PC-3 (cell line): ENCODE measurements at regions not wholly inside any gene's neighbourhood (a gene's known extent, or its start where the extent isn't known, plus 50 kb on each side); places are given as distances from the start of the nearest gene placed in this dataset.

ENCODE experiments used
- ATAC-seq: fragments of 200-7000 bp; cut with Tn5 transposase; 2 replicates; pipeline ENCODE4 v1.9.1; 2020; ENCODE audit warnings: mild to moderate bottlenecking, moderate library complexity
- BruUV-seq: library from RNA; stranded (reverse); fragments of 400-500 nt; replicated peaks from 2 replicates; lab custom pipeline; 2021; lab: Mats Ljungman, UMichigan
- CTCF ChIA-PET: fragments of 300-600 bp; sonication (Branson Sonifier 250); formaldehyde crosslinking; loops from one replicate; lab custom pipeline; 2022; ENCODE audit warnings: antibody characterized with exemption; lab: Charles Lee
- POLR2A ChIA-PET: fragments of 300-600 bp; sonication (Branson Sonifier 250); formaldehyde crosslinking; loops from one replicate; lab custom pipeline; 2022; ENCODE audit warnings: antibody characterized with exemption; ENCODE audit not compliant: unreplicated experiment; lab: Charles Lee
- DNase-seq: peaks from one replicate; pipeline ENCODE4 v3.0.0-alpha.2; 2015
- H2AFZ ChIP-seq: fragments of 300-600 bp; sonication (generic); 2 replicates; pipeline ENCODE4 v1.6.0; 2016; ENCODE audit warnings: antibody characterized with exemption, low read length
- H3F3A ChIP-seq: fragments of 300-600 bp; sonication (generic); one replicate; pipeline ENCODE4 v1.6.0; 2017; ENCODE audit warnings: antibody characterized with exemption, low read length, control low read depth, mild to moderate bottlenecking; ENCODE audit not compliant: unreplicated experiment
- H3K27ac ChIP-seq: fragments of 300-600 bp; sonication (generic); 2 replicates; pipeline ENCODE4 v1.5.1; 2016; ENCODE audit warnings: mild to moderate bottlenecking, low read length
- H3K27me3 ChIP-seq: fragments of 300-600 bp; sonication (generic); 2 replicates; pipeline ENCODE4 v1.6.1; 2016; ENCODE audit warnings: low read length, mixed read lengths
- H3K36me3 ChIP-seq: fragments of 300-600 bp; sonication (generic); 2 replicates; pipeline ENCODE4 v1.6.1; 2016; ENCODE audit warnings: low read depth, mixed run types, low read length, mixed read lengths
- H3K4me1 ChIP-seq: fragments of 300-600 bp; sonication (generic); 2 replicates; pipeline ENCODE4 v1.5.1; 2016; ENCODE audit warnings: low read length; ENCODE audit not compliant: insufficient read depth
- H3K4me2 ChIP-seq: fragments of 300-600 bp; sonication (generic); 2 replicates; pipeline ENCODE4 v1.6.0; 2016; ENCODE audit warnings: low read length
- H3K4me3 ChIP-seq: fragments of 300-600 bp; sonication (generic); 2 replicates; pipeline ENCODE4 v1.5.1; 2016; ENCODE audit warnings: mild to moderate bottlenecking, low read length, mixed read lengths
- H3K79me2 ChIP-seq: fragments of 300-600 bp; sonication (generic); 2 replicates; pipeline ENCODE4 v1.6.1; 2017; ENCODE audit warnings: low read length, mixed read lengths
- H3K9ac ChIP-seq: fragments of 300-600 bp; sonication (generic); 2 replicates; pipeline ENCODE4 v1.6.0; 2016; ENCODE audit warnings: mild to moderate bottlenecking, low read length
- H3K9me2 ChIP-seq: fragments of 300-600 bp; sonication (generic); replicated peaks from 2 replicates; pipeline ENCODE4 v1.6.1; 2016; ENCODE audit warnings: mixed run types, low read length, mixed read lengths
- H3K9me3 ChIP-seq: fragments of 300-600 bp; sonication (generic); 2 replicates; pipeline ENCODE4 v1.6.1; 2016; ENCODE audit warnings: low read length, mixed read lengths
- H4K20me1 ChIP-seq: fragments of 300-600 bp; sonication (generic); 2 replicates; pipeline ENCODE4 v1.6.1; 2016; ENCODE audit warnings: low read length, mixed read lengths
- CTCF ChIP-seq: fragments of 300-600 bp; sonication (generic); conservative IDR thresholded peaks from 2 replicates; pipeline ENCODE4 v1.5.1; 2017; ENCODE audit warnings: antibody characterized with exemption, low read depth, mild to moderate bottlenecking, low read length
- EZH2 ChIP-seq: fragments of 300-600 bp; sonication (generic); IDR thresholded peaks from one replicate; pipeline ENCODE4 v1.6.1; 2017; ENCODE audit warnings: antibody characterized with exemption, mild to moderate bottlenecking, low read length; ENCODE audit not compliant: unreplicated experiment
- EZH2phosphoT487 ChIP-seq: fragments of 300-600 bp; sonication (generic); IDR thresholded peaks from 2 replicates; pipeline ENCODE4 v1.6.1; 2018; ENCODE audit warnings: mild to moderate bottlenecking, antibody characterized with exemption, low read length, borderline replicate concordance
- intact Hi-C: fragments of 100-400 bp; cut with micrococcal nuclease; formaldehyde crosslinking; loops from 2 replicates; pipeline ENCODE4 v1.9.0; 2023

GRCh38 chr1:214155987-214156625 is 124.9 kb upstream of the SMYD2 start:
- no peak overlapping the region for H3K27ac ChIP-seq
- TF ChIP-seq CTCF (no peak), EZH2phosphoT487 (no peak), EZH2 (no peak)
- H3K9me2 ChIP-seq, result no peaks in the 10 kb centered on the region
- ChIA-PET POLR2A (no interaction called here), CTCF (no interaction called here)
- BruUV-seq, result no TSS peak
- DNase-seq (no peak), ATAC-seq (no peak)
- H3K9ac ChIP-seq, result no peak overlapping the region
- H3K27me3 ChIP-seq, result peaks cover 94% of the 10 kb centered on the region
- H2AFZ ChIP-seq, result no peak overlapping the region
- no peaks in the 10 kb centered on the region for H3F3A ChIP-seq
- no peaks in the 10 kb centered on the region for H3K79me2 ChIP-seq
- no peaks in the 10 kb centered on the region for H3K9me3 ChIP-seq
- intact Hi-C loops, result no loop called here
- no peaks in the 10 kb centered on the region for H3K36me3 ChIP-seq
- H3K4me1 ChIP-seq, result no peaks in the 10 kb centered on the region
- H4K20me1 ChIP-seq, result no peaks in the 10 kb centered on the region
- no peak overlapping the region for H3K4me3 ChIP-seq
- H3K4me2 ChIP-seq, result no peak overlapping the region

DNA sequence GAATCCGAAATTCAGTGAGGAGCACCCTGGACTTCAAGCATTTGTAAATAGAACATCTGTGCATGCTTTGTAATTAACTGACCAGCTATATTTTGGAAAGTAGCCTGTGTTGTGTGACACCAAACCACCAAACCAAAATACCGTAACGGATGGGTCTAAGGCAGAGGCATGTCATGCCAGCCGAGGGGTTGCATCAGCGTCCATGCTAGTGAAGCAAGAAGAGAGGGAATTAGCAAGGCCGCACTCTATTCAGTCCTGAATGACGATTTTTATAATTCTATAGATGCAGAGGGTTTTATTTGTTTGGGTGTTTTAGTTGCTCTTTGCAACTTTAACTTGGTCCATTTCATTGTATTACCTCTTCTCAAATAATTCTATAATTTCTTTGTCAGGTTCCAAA is 116.8 kb upstream of the SMYD2 start:
- intact Hi-C loops, result no loop called here

More for the DNA sequence above, 116.8 kb upstream of the SMYD2 start:
- no peak for TF ChIP-seq EZH2
- no peak for TF ChIP-seq EZH2phosphoT487
- TF ChIP-seq CTCF, result no peak
- Histone ChIP-seq H3K27me3 (peaks cover 98% of the 10 kb centered on the region), H3K9ac (no peak overlapping the region), H3F3A (no peaks in the 10 kb centered on the region), H3K9me3 (no peaks in the 10 kb centered on the region), H3K27ac (no peak overlapping the region), H3K4me2 (no peak overlapping the region), H2AFZ (no peak overlapping the region), H3K9me2 (no peaks in the 10 kb centered on the region), H3K36me3 (no peaks in the 10 kb centered on the region), H3K4me3 (no peak overlapping the region), H3K4me1 (no peaks in the 10 kb centered on the region), H4K20me1 (no peaks in the 10 kb centered on the region), H3K79me2 (no peaks in the 10 kb centered on the region)
- ChIA-PET POLR2A (no interaction called here), CTCF (no interaction called here)
- BruUV-seq, result no TSS peak
- no peak for ATAC-seq
- no peak for DNase-seq
